HG03378 (cell line): ENCODE measurements at regions not wholly inside any gene's neighbourhood (a gene's known extent, or its start where the extent isn't known, plus 50 kb on each side); places are given as distances from the start of the nearest gene placed in this dataset.

Experiments
- ATAC-seq: cut with Tn5 transposase; IDR thresholded peaks from one replicate; pipeline ENCODE4 v1.9.1; 2021; ENCODE audit warnings: mild to moderate bottlenecking, moderate library complexity; ENCODE audit not compliant: unreplicated experiment

GRCh38 chr5:64110222-64110621, 55.4 kb upstream of the RNF180 start:
- ATAC-seq = no peak

GRCh38 chr5:64108674-64109073, 57.0 kb upstream of the RNF180 start:
- no peak for ATAC-seq

DNA sequence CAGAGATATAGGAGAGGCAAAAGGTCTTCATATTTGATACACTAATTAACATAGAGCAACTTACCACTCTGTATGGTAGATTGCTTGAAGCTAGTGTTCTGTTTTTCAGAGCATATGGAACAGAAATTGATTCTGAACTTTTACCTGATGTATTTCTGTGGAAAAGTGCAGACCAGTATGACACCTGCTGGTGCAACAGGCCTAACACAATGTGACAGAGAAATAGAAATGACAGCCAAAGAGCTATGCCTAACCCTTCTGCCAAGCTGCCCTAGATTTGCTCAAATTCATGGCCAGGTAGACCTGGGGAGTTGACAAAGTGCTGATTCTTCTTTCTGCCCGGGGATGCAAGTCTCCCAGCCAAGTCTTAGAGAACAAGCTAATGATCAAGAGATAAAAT, 65.4 kb upstream of the RNF180 start:
- no peak for ATAC-seq

GRCh38 chr5:64096771-64097170, 68.9 kb upstream of the RNF180 start:
- ATAC-seq = no peak

GRCh38 chr5:64077589-64077988, 88.1 kb upstream of the RNF180 start:
- no peak for ATAC-seq

- peak; percentile 82 for ATAC-seq
Observed at GRCh38 chr5:64074533-64074932, 91.1 kb upstream of the RNF180 start.

GRCh38 chr5:64069486-64069885, 96.2 kb upstream of the RNF180 start:
- ATAC-seq = no peak

DNA sequence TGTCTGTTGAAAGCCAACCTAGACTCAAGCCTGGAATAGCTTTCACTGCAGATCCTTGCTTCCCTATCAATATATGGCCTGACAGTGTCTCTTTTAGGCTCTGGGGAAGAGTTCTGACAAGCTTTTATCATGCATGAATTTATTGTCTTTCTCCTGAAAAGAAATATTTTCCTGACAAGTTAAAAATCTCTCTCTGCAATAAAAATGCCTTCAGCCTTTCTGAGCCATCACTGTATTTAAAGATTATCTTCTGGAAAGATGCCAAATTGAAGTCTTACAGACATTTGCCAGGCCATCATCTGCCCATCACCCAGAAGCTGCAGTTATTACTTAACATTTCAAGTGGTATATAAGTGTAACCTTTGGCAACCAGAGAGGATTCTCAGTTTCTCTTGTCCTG, 88.1 kb upstream of the HTR1A start:
- no peak for ATAC-seq

GRCh38 chr5:64040490-64040889, 78.2 kb upstream of the HTR1A start:
- ATAC-seq = no peak

- ATAC-seq = no peak
Observed at GRCh38 chr5:64026493-64026892, 64.2 kb upstream of the HTR1A start.

GRCh38 chr5:64019746-64020145, 57.5 kb upstream of the HTR1A start:
- ATAC-seq = no peak

GRCh38 chr5:64018966-64019365, 56.7 kb upstream of the HTR1A start:
- no peak for ATAC-seq

DNA sequence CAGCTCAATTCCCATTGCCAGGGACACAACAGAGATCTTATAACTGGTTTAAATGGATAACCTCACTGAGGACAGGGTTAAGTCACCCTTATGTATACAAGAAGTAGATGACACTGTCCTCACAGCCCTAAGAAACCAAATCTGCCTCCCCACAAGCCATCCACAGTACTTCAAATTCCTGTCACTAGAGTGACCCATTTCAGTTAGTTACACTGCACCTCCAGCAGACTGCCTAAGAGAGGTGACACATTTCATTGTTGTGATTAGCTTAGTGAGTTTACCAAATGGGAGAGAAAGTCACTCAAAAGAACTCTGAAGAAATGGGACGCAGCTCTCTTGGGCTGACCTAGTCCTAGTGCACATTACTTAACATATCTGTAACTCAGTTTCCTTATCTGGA, 53.6 kb upstream of the HTR1A start:
- no peak for ATAC-seq
